PC-9 (cell line): ENCODE measurements at regions not wholly inside any gene's neighbourhood (a gene's known extent, or its start where the extent isn't known, plus 50 kb on each side); places are given as distances from the start of the nearest gene placed in this dataset.

Source experiments
- EZH2 ChIP-seq: fragments of 200-600 bp; sonication (generic); IDR thresholded peaks from 2 replicates; pipeline ENCODE4 v1.8.0; 2017; ENCODE audit warnings: antibody characterized with exemption, low read depth
- TF ChIP-seq, protein P1 (sequence below): fragments of 200-600 bp; sonication (generic); conservative IDR thresholded peaks from 2 replicates; pipeline ENCODE4 v1.6.1; 2017; ENCODE audit warnings: mixed run types, antibody characterized with exemption, mild to moderate bottlenecking, moderate library complexity

DNA sequence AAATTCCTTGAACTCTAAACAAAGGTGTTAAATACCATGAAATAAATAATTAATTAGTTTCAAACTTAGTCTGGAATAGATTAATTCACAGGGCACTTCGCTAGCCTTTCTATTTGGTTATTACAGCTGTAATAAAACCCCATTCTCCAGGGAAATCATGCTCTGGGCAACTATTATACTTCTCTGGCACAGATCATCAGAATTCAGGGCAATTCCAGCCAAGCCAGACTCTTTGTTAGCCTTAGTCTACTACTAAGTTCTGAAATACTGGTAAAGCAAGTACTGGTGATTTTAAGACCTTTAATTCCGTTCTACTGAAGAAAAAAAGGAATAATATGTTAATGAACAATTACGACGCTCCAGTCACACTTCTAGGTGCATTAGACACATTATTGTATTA is 123.4 kb upstream of the PDE1A start:
- TF ChIP-seq, protein P1, sequence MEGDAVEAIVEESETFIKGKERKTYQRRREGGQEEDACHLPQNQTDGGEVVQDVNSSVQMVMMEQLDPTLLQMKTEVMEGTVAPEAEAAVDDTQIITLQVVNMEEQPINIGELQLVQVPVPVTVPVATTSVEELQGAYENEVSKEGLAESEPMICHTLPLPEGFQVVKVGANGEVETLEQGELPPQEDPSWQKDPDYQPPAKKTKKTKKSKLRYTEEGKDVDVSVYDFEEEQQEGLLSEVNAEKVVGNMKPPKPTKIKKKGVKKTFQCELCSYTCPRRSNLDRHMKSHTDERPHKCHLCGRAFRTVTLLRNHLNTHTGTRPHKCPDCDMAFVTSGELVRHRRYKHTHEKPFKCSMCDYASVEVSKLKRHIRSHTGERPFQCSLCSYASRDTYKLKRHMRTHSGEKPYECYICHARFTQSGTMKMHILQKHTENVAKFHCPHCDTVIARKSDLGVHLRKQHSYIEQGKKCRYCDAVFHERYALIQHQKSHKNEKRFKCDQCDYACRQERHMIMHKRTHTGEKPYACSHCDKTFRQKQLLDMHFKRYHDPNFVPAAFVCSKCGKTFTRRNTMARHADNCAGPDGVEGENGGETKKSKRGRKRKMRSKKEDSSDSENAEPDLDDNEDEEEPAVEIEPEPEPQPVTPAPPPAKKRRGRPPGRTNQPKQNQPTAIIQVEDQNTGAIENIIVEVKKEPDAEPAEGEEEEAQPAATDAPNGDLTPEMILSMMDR, result no peak
- TF ChIP-seq EZH2, result no peak
